H7 (cell line): ENCODE measurements at regions not wholly inside any gene's neighbourhood (a gene's known extent, or its start where the extent isn't known, plus 50 kb on each side); places are given as distances from the start of the nearest gene placed in this dataset.
"Not testable (repeated sequence)": the region's sequence is repeated elsewhere in the genome, so short reads cannot be mapped to it uniquely, and the experiment has no call there.

Experiments
- DNase-seq: peaks from one replicate; pipeline ENCODE4 v3.0.0; 2012
- H3K27me3 ChIP-seq: 2 replicates; pipeline ENCODE4 v1.6.0; 2011; ENCODE audit warnings: mild to moderate bottlenecking, low read length; ENCODE audit not compliant: control insufficient read depth, insufficient read depth
- H3K36me3 ChIP-seq: replicated peaks from 2 replicates; pipeline ENCODE4 v1.5.1; 2011; ENCODE audit warnings: low read length; ENCODE audit not compliant: control insufficient read depth, insufficient read depth
- H3K4me3 ChIP-seq: 2 replicates; pipeline ENCODE4 v1.5.1; 2011; ENCODE audit warnings: low read depth, mild to moderate bottlenecking, control low read depth, low read length, moderate library complexity; ENCODE audit not compliant: insufficient read depth

GRCh38 chr1:168490306-168490705 lies 53.5 kb downstream of the XCL2 start:
- no peaks in the 10 kb centered on the region for H3K27me3 ChIP-seq
- no peak overlapping the region for H3K4me3 ChIP-seq
- H3K36me3 ChIP-seq = no peaks in the 10 kb centered on the region
- DNase-seq = no peak

- DNase-seq = no peak
- Histone ChIP-seq H3K27me3 (no peaks in the 10 kb centered on the region), H3K4me3 (no peak overlapping the region), H3K36me3 (no peaks in the 10 kb centered on the region)
Measured at GRCh38 chr1:168488138-168488537, 55.7 kb downstream of the XCL2 start.

DNA sequence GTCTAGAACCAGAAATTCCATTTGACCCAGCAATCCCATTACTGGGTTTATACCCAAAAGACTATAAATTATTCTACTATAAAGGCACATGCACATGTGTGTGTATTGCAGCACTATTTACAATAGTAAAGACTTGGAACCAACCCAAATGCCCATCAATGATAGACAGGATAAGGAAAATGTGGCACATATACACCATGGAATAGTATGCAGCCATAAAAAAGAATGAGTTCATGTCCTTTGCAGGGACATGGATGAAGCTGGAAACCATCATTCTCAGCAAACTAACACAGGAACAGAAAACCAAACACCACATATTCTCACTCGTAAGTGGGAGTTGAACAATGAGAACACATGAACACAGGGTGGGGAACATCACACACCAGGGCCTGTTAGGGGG lies 57.0 kb downstream of the XCL2 start:
- not testable (repeated sequence) for H3K27me3 ChIP-seq, H3K4me3 ChIP-seq

DNA sequence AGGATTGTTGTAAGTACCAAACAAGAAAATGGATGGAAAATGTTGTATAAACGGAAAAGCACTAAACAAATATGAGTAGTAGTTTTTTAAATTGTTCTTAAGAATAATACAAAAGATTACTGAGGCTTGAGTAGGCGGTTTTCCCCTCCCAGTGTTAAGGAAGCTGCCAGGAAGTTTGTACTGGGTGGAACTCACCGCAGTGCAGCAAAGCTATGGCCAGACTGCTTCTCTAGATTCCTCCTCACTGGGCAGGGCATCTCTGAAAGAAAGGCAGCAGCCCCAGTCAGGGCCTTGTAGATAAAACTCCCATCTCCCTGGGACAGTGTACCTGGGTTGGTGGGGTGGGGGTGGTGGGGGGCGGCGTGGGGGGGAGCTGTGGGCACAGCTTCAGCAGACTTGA lies 58.7 kb downstream of the XCL2 start:
- Histone ChIP-seq H3K36me3 (no peaks in the 10 kb centered on the region), H3K4me3 (no peak overlapping the region), H3K27me3 (no peaks in the 10 kb centered on the region)
- DNase-seq = no peak

More for the DNA sequence above, 57.0 kb downstream of the XCL2 start:
- H3K36me3 ChIP-seq, DNase-seq: not testable (repeated sequence)

GRCh38 chr1:168484083-168484482 lies 59.7 kb downstream of the XCL2 start:
- H3K27me3 ChIP-seq = no peaks in the 10 kb centered on the region
- H3K4me3 ChIP-seq = no peak overlapping the region
- no peak for DNase-seq
- H3K36me3 ChIP-seq = no peaks in the 10 kb centered on the region

DNA sequence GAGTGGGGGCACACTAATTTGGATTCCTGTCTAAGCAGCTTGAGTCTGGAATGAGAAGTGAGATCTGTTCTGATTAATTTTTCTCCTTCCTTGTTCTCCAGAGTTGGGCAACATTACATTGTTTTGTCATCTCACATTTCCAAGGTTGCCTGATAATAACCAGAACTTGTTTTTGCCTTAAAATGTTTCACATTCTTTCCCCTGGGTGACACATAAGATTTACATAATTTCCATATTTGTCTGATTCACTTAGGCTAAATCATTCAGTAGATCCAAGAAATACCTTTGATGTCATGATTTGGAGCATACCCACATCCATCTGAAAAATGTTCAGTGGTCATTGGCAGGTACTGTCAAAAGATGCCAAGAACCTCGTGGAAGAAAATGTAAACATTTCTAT lies 60.3 kb downstream of the XCL2 start:
- Histone ChIP-seq H3K27me3 (no peaks in the 10 kb centered on the region), H3K36me3 (no peaks in the 10 kb centered on the region), H3K4me3 (no peak overlapping the region)
- DNase-seq = no peak

DNA sequence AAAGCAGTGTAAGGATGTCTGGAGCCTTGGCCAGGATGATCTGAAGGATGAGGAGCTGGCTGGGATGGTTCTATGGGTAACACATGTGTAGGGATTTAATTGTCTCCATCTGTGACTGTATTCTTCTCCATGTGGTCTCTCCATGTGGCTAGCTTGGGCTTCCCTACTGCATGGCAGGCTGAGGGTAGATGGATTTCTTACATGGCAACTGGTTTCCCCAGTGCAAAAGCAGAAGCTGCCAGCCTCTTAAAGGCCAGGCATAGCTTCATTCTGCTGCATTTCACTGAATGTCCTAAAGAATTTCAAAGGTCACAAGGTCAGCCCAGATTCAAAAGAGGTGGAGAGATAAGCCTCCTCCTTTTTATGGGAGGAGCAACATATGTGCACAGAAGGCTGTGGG lies 61.7 kb downstream of the XCL2 start:
- Histone ChIP-seq H3K36me3 (no peaks in the 10 kb centered on the region), H3K27me3 (no peaks in the 10 kb centered on the region), H3K4me3 (no peak overlapping the region)
- DNase-seq = peak; percentile 27

- no peaks in the 10 kb centered on the region for H3K27me3 ChIP-seq
- H3K36me3 ChIP-seq = no peaks in the 10 kb centered on the region
- H3K4me3 ChIP-seq = no peak overlapping the region
- no peak for DNase-seq
Measured at GRCh38 chr1:168481586-168481985, 62.2 kb downstream of the XCL2 start.

DNA sequence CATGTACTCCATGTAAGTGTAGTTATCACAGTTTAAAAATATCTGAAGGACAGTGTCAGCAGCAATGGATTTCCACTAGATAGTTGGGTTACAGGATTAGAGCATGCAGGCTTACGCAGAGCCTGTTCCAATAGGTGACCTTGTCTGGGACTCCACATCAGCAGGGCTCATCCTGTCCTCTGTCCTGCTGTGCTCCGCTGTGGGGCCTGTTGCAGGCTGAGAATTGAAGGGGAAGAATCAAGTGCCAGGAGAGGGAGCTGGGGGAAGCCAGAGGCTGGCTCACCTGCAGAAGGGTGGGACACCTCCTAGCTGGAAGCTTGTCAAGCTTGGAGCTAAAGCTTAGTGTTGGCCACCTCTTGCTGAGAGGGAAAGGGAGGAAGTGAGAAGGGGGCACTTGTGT lies 62.8 kb downstream of the XCL2 start:
- DNase-seq = no peak
- Histone ChIP-seq H3K27me3 (no peaks in the 10 kb centered on the region), H3K4me3 (no peak overlapping the region), H3K36me3 (no peaks in the 10 kb centered on the region)

GRCh38 chr1:168477792-168478191 lies 66.0 kb downstream of the XCL2 start:
- no peaks in the 10 kb centered on the region for H3K36me3 ChIP-seq
- DNase-seq = no peak
- no peaks in the 10 kb centered on the region for H3K27me3 ChIP-seq
- no peak overlapping the region for H3K4me3 ChIP-seq

DNA sequence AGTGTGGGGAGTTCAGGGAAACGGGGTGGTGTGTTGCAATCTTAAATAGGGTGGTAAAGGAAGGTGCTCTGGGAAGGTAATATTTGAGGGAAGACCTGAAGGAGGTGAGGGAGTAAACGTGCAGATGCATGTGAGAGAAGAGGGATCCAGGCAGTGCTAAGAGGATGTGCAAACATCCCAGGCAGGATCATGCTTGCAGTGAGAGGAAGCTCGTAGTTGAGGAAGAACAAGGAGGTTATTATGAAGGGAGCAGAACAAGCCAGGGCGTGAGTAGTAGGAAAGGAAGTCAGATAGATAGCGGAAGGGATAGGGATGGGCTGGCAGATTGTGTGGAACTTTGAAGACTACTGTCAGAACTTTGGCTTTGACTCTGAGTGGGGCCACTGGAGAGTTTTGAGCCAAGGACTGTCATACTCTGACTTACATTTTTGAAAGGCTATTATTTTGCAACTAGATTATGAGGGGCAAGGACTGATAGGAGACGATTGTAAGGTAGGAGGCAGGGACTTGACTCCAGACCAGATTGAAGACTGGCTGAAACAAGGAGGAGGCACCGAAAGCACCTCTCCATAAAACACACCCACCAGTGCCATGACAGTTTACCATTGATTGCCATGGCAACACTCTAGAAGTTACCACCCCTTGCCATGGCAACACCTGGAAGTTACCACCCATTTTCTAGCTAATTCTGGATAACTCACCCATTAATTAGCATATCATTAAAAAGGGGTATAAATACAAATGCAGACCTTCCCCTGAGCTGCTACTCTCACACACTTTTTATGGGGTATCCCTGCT lies 67.0 kb downstream of the XCL2 start:
- Histone ChIP-seq H3K4me3 (no peak overlapping the region), H3K36me3 (no peaks in the 10 kb centered on the region), H3K27me3 (no peaks in the 10 kb centered on the region)
- DNase-seq = no peak

GRCh38 chr1:168474322-168474721 lies 69.5 kb downstream of the XCL2 start:
- Histone ChIP-seq H3K36me3 (no peaks in the 10 kb centered on the region), H3K27me3 (no peaks in the 10 kb centered on the region), H3K4me3 (no peak overlapping the region)
- DNase-seq = no peak

DNA sequence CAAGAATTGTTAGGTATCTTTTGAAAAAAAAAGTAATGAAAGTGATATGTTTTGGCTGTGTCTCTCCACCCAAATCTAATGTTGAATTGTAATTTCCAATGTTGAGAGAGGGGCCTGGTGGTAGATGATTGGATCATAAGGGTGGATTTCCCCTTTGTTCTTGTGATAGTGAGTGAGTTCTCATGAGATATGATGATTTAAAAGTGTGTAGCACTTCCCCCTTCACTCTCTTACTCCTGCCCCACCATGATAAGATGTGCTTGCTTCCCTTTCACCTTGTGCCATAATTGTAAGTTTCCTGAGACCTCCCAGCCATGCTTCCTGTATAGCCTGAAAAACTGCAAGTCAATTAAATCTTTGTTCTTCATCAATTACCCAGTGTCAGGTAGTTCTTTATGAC lies 70.7 kb downstream of the XCL2 start:
- no peaks in the 10 kb centered on the region for H3K36me3 ChIP-seq
- no peak for DNase-seq
- H3K27me3 ChIP-seq = no peaks in the 10 kb centered on the region
- no peak overlapping the region for H3K4me3 ChIP-seq

DNA sequence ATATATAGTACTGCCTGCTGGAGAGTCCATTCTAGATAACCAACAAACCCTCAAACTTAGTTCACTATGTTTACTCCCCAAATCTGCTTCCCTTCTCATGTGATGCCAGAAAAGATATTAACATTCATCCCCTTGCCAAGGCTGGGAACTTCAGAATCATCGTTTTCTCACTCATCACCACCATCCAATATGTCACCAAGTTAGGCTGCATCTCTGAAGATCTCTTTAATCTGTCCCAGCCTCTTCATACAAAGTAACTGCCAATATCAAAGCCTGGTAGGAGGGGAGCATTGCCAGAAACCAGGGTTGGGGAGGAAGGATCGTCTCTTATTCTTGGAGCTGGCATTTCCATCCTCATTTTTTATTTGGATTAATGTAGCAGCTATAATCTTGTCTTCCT lies 71.6 kb downstream of the XCL2 start:
- Histone ChIP-seq H3K36me3 (no peaks in the 10 kb centered on the region), H3K4me3 (no peak overlapping the region), H3K27me3 (no peaks in the 10 kb centered on the region)
- DNase-seq = no peak

- Histone ChIP-seq H3K4me3 (no peak overlapping the region), H3K27me3 (no peaks in the 10 kb centered on the region), H3K36me3 (no peaks in the 10 kb centered on the region)
- DNase-seq = no peak
Measured at GRCh38 chr1:168470901-168471431, 72.8 kb downstream of the XCL2 start.

GRCh38 chr1:168469690-168470089 lies 74.1 kb downstream of the XCL2 start:
- H3K4me3 ChIP-seq = no peak overlapping the region
- no peak for DNase-seq
- H3K27me3 ChIP-seq = no peaks in the 10 kb centered on the region
- no peaks in the 10 kb centered on the region for H3K36me3 ChIP-seq
